ENCODE measurements at regions not wholly inside any gene's neighbourhood (a gene's known extent, or its start where the extent isn't known, plus 50 kb on each side); places are given as distances from the start of the nearest gene placed in this dataset.

GRCh38 chr12:24138041-24138440 is 188.6 kb upstream of the SOX5 start:
- peaks cover 2% of the 10 kb centered on the region in 2 donors for H3K9me3 Mint-ChIP-seq
- H3K4me3 Mint-ChIP-seq: no peak overlapping the region
- H3K27me3 Mint-ChIP-seq (ENCODE audit: low read depth in 2 of 2): no peaks in the 10 kb centered on the region
- no peaks in the 10 kb centered on the region for H3K4me1 ChIP-seq (ENCODE audit: control insufficient read depth, insufficient read depth, low read length)
- TF ChIP-seq CTCF (IDR thresholded peaks at IDR 0.05): no peak
- no peaks in the 10 kb centered on the region for H3K27me3 ChIP-seq (ENCODE audit: control insufficient read depth, insufficient read depth, low read length)
- intact Hi-C loops (cut with micrococcal nuclease): no loop called here
- no peak overlapping the region for H3K27ac Mint-ChIP-seq
- H3K36me3 ChIP-seq (ENCODE audit: control insufficient read depth, insufficient read depth, low read length): no peaks in the 10 kb centered on the region
- H3K9me3 ChIP-seq (ENCODE audit: control insufficient read depth, insufficient read depth, low read length): no peaks in the 10 kb centered on the region
- no peaks in the 10 kb centered on the region for H3K4me1 Mint-ChIP-seq
- 27% methylated on average over 6 of the region's 6 CpGs for WGBS (ENCODE audit: insufficient coverage)
- no peaks in the 10 kb centered on the region for H3K36me3 Mint-ChIP-seq
- H3K27ac ChIP-seq (ENCODE audit: low read length): no peak overlapping the region
- DNase-seq: no peak
- H3K4me3 ChIP-seq (ENCODE audit: low read length): no peak overlapping the region
- ATAC-seq: no peak

- ATAC-seq: no peak
- intact Hi-C loops (cut with micrococcal nuclease): no loop called here
- H3K4me3 Mint-ChIP-seq: no peak overlapping the region
- no peak overlapping the region for H3K27ac ChIP-seq (ENCODE audit: low read length)
- no peaks in the 10 kb centered on the region for H3K4me1 ChIP-seq (ENCODE audit: control insufficient read depth, insufficient read depth, low read length)
- TF ChIP-seq CTCF (IDR thresholded peaks at IDR 0.05): no peak
- H3K4me3 ChIP-seq (ENCODE audit: low read length): no peak overlapping the region
- peaks cover 0 to 2% of the 10 kb centered on the region in 2 donors for H3K9me3 Mint-ChIP-seq
- H3K36me3 ChIP-seq (ENCODE audit: control insufficient read depth, insufficient read depth, low read length): no peaks in the 10 kb centered on the region
- WGBS (ENCODE audit: insufficient coverage): 87% methylated on average over 3 of the region's 5 CpGs
- H3K9me3 ChIP-seq (ENCODE audit: control insufficient read depth, insufficient read depth, low read length): no peaks in the 10 kb centered on the region
- DNase-seq: no peak
- H3K36me3 Mint-ChIP-seq: no peaks in the 10 kb centered on the region
- H3K4me1 Mint-ChIP-seq: no peaks in the 10 kb centered on the region
- H3K27ac Mint-ChIP-seq: no peak overlapping the region
- H3K27me3 ChIP-seq (ENCODE audit: control insufficient read depth, insufficient read depth, low read length): no peaks in the 10 kb centered on the region
- H3K27me3 Mint-ChIP-seq (ENCODE audit: low read depth in 2 of 2): no peaks in the 10 kb centered on the region
Measured at GRCh38 chr12:24135158-24135850, 185.8 kb upstream of the SOX5 start.

GRCh38 chr12:24134092-24134491 is 184.6 kb upstream of the SOX5 start:
- Histone ChIP-seq H3K36me3 (ENCODE audit: control insufficient read depth, insufficient read depth, low read length) (no peaks in the 10 kb centered on the region), H3K4me1 (ENCODE audit: control insufficient read depth, insufficient read depth, low read length) (no peaks in the 10 kb centered on the region), H3K4me3 (ENCODE audit: low read length) (no peak overlapping the region), H3K9me3 (ENCODE audit: control insufficient read depth, insufficient read depth, low read length) (no peaks in the 10 kb centered on the region), H3K27me3 (ENCODE audit: control insufficient read depth, insufficient read depth, low read length) (no peaks in the 10 kb centered on the region), H3K27ac (ENCODE audit: low read length) (no peak overlapping the region)
- ATAC-seq (no peak), DNase-seq (no peak)
- Mint-ChIP-seq H3K27me3 (ENCODE audit: low read depth in 2 of 2) (no peaks in the 10 kb centered on the region), H3K36me3 (no peaks in the 10 kb centered on the region), H3K9me3 (peaks cover 0 to 4% of the 10 kb centered on the region in 2 donors), H3K4me3 (no peak overlapping the region), H3K4me1 (no peaks in the 10 kb centered on the region), H3K27ac (no peak overlapping the region)
- intact Hi-C loops (cut with micrococcal nuclease): no loop called here
- TF ChIP-seq CTCF (IDR thresholded peaks at IDR 0.05): no peak

- intact Hi-C loops (cut with micrococcal nuclease): no loop called here
- Mint-ChIP-seq H3K9me3 (peaks cover 0 to 6% of the 10 kb centered on the region in 2 donors), H3K27ac (no peak overlapping the region), H3K4me3 (no peak overlapping the region), H3K27me3 (ENCODE audit: low read depth in 2 of 2) (no peaks in the 10 kb centered on the region), H3K36me3 (no peaks in the 10 kb centered on the region), H3K4me1 (no peaks in the 10 kb centered on the region)
- H3K36me3 ChIP-seq (ENCODE audit: control insufficient read depth, insufficient read depth, low read length): no peaks in the 10 kb centered on the region
- ATAC-seq (no peak), DNase-seq (no peak)
- no peak overlapping the region for H3K4me3 ChIP-seq (ENCODE audit: low read length)
- H3K27me3 ChIP-seq (ENCODE audit: control insufficient read depth, insufficient read depth, low read length): no peaks in the 10 kb centered on the region
- no peak for TF ChIP-seq CTCF (IDR thresholded peaks at IDR 0.05)
- H3K4me1 ChIP-seq (ENCODE audit: control insufficient read depth, insufficient read depth, low read length): no peaks in the 10 kb centered on the region
- H3K27ac ChIP-seq (ENCODE audit: low read length): no peak overlapping the region
- H3K9me3 ChIP-seq (ENCODE audit: control insufficient read depth, insufficient read depth, low read length): no peaks in the 10 kb centered on the region
- WGBS (ENCODE audit: insufficient coverage): 84% methylated on average over 3 of the region's 4 CpGs
Measured at GRCh38 chr12:24133384-24133783, 183.9 kb upstream of the SOX5 start.
